H1 (cell line): ENCODE measurements at regions not wholly inside any gene's neighbourhood (a gene's known extent, or its start where the extent isn't known, plus 50 kb on each side); places are given as distances from the start of the nearest gene placed in this dataset.

ENCODE experiments used
- CTCF ChIA-PET: fragments of 300-600 bp; sonication (Branson Sonifier 250); formaldehyde crosslinking; loops from one replicate; lab custom pipeline; 2021; ENCODE audit not compliant: partially characterized antibody; lab: Charles Lee
- POLR2A ChIA-PET: fragments of 300-600 bp; sonication (Branson Sonifier 250); formaldehyde crosslinking; loops from one replicate; lab custom pipeline; 2021; ENCODE audit warnings: inconsistent platforms; ENCODE audit not compliant: partially characterized antibody; lab: Charles Lee
- DNase-seq, 2 experiments: peaks; one replicate each; pipeline versions ENCODE4 v3.0.0 to v3.0.0-alpha.2; 2010 to 2022; ENCODE audit warnings: low spot score in 2 of 2, low read depth in 1 of 2, mixed read lengths in 1 of 2
- FAIRE-seq: peaks from 2 replicates; lab custom pipeline; 2011; peaks lifted over from hg19 to GRCh38; lab: Jason Lieb, UNC
- H2AFZ ChIP-seq: 2 replicates; pipeline ENCODE4 v1.8.1; 2012; ENCODE audit warnings: low read length, inconsistent platforms
- H2AK5ac ChIP-seq: 2 replicates; pipeline ENCODE4 v1.6.1; 2013; ENCODE audit warnings: low read depth, low read length
- H2BK120ac ChIP-seq: replicated peaks from 2 replicates; pipeline ENCODE3; 2013; ENCODE audit warnings: low read depth, low read length, inconsistent platforms
- H2BK12ac ChIP-seq: 2 replicates; pipeline ENCODE4 v1.6.1; 2013; ENCODE audit warnings: low read depth, low read length
- H2BK15ac ChIP-seq: 2 replicates; pipeline ENCODE4 v1.6.1; 2013; ENCODE audit warnings: low read length
- H2BK20ac ChIP-seq: 2 replicates; pipeline ENCODE4 v1.6.1; 2013; ENCODE audit warnings: low read length
- H2BK5ac ChIP-seq: 2 replicates; pipeline ENCODE4 v1.6.1; 2013; ENCODE audit warnings: low read depth, low read length
- H3K14ac ChIP-seq: 2 replicates; pipeline ENCODE4 v1.6.1; 2013; ENCODE audit warnings: inconsistent platforms; ENCODE audit not compliant: insufficient read length
- H3K18ac ChIP-seq: 2 replicates; pipeline ENCODE4 v1.6.1; 2013; ENCODE audit warnings: low read length; ENCODE audit errors: extremely low read depth
- H3K23ac ChIP-seq: 2 replicates; pipeline ENCODE4 v1.6.1; 2013; ENCODE audit warnings: inconsistent platforms; ENCODE audit not compliant: insufficient read length
- H3K23me2 ChIP-seq: 2 replicates; pipeline ENCODE4 v1.6.1; 2013; ENCODE audit warnings: low read depth, low read length
- H3K27ac ChIP-seq: 2 replicates; pipeline ENCODE4 v1.6.1; 2011; ENCODE audit warnings: low read depth, low read length, inconsistent platforms
- H3K27me3 ChIP-seq, 4 experiments: replicated peaks in 1 of 4; 1 replicate in 1 of 4; 2 replicates in 3 of 4; pipeline versions ENCODE4 v1.6.1 to v1.8.1; 2011 to 2013; ENCODE audit warnings: low read length in 3 of 4, mild to moderate bottlenecking in 3 of 4, inconsistent platforms in 2 of 4, mixed read lengths in 2 of 4, moderate library complexity in 1 of 4; ENCODE audit not compliant: control insufficient read depth in 3 of 4, insufficient read depth in 3 of 4; ENCODE audit errors: extremely low read depth in 1 of 4
- H3K36me3 ChIP-seq, 4 experiments: 2 replicates each; pipeline versions ENCODE4 v1.6.1 to v1.8.1; 2011 to 2013; ENCODE audit warnings: mild to moderate bottlenecking in 4 of 4, low read length in 3 of 4, moderate library complexity in 2 of 4, control low read depth in 1 of 4, inconsistent platforms in 1 of 4; ENCODE audit not compliant: insufficient read depth in 4 of 4, control insufficient read depth in 2 of 4
- H3K4ac ChIP-seq: replicated peaks from 2 replicates; pipeline ENCODE3; 2013; ENCODE audit warnings: low read length, low read depth, mixed read lengths, inconsistent platforms; ENCODE audit not compliant: insufficient read length
- H3K4me1 ChIP-seq, 4 experiments: replicated peaks in 1 of 4; 1 replicate in 1 of 4; 2 replicates in 3 of 4; pipeline versions ENCODE4 v1.6.1 to v1.8.1; 2011 to 2013; ENCODE audit warnings: low read length in 3 of 4, inconsistent platforms in 2 of 4, mixed read lengths in 1 of 4; ENCODE audit not compliant: insufficient read depth in 4 of 4, control insufficient read depth in 3 of 4
- H3K4me2 ChIP-seq, 2 experiments: 2 replicates each; pipeline versions ENCODE4 v1.6.1 to v1.8.1; 2011 to 2013; ENCODE audit warnings: low read depth in 2 of 2, low read length in 2 of 2, control low read depth in 1 of 2, inconsistent platforms in 1 of 2, mild to moderate bottlenecking in 1 of 2; ENCODE audit not compliant: insufficient read depth in 1 of 2
- H3K4me3 ChIP-seq, 4 experiments: fragments of 200-600, 300-600 bp in 1 of 4; sonication (generic), shearing (Covaris generic), sonication (Bioruptor Twin) in 1 of 4; 2 replicates each; pipeline versions ENCODE4 v1.5.1 to v1.8.1; 2011 to 2016; ENCODE audit warnings: low read length in 4 of 4, low read depth in 3 of 4, control low read depth in 2 of 4, inconsistent platforms in 2 of 4, mild to moderate bottlenecking in 2 of 4, mixed read lengths in 1 of 4, moderate library complexity in 1 of 4; ENCODE audit not compliant: insufficient read depth in 2 of 4; ENCODE audit errors: extremely low read depth in 1 of 4
- H3K56ac ChIP-seq: replicated peaks from 2 replicates; pipeline ENCODE3; 2013; ENCODE audit warnings: low read depth, mild to moderate bottlenecking, mixed read lengths, low read length, inconsistent platforms; ENCODE audit not compliant: insufficient read length
- H3K79me1 ChIP-seq: 2 replicates; pipeline ENCODE4 v1.6.1; 2013; ENCODE audit warnings: low read depth, low read length, control low read depth
- H3K79me2 ChIP-seq, 2 experiments: 2 replicates each; pipeline versions ENCODE4 v1.6.1 to v1.8.1; 2012 to 2013; ENCODE audit warnings: low read length in 2 of 2, mild to moderate bottlenecking in 2 of 2, inconsistent platforms in 1 of 2; ENCODE audit not compliant: insufficient read depth in 2 of 2, control insufficient read depth in 1 of 2
- H3K9ac ChIP-seq, 4 experiments: replicated peaks in 1 of 4; 1 replicate in 1 of 4; 2 replicates in 3 of 4; pipeline versions ENCODE4 v1.6.1 to v1.8.1; 2011 to 2013; ENCODE audit warnings: low read depth in 3 of 4, low read length in 3 of 4, control low read depth in 2 of 4, mild to moderate bottlenecking in 2 of 4, moderate library complexity in 2 of 4, inconsistent platforms in 1 of 4; ENCODE audit errors: extremely low read depth in 1 of 4
- H3K9me3 ChIP-seq, 2 experiments: 2 replicates each; pipeline versions ENCODE4 v1.6.1 to v1.8.1; 2012 to 2013; ENCODE audit warnings: mild to moderate bottlenecking in 2 of 2, moderate library complexity in 2 of 2, control low read depth in 1 of 2, inconsistent platforms in 1 of 2, low read depth in 1 of 2, low read length in 1 of 2, mixed read lengths in 1 of 2; ENCODE audit not compliant: insufficient read depth in 2 of 2
- H4K20me1 ChIP-seq, 2 experiments: replicated peaks in 1 of 2; 2 replicates each; pipeline versions ENCODE3 to v1.8.1; 2011 to 2013; ENCODE audit warnings: inconsistent platforms in 2 of 2, low read length in 2 of 2, mild to moderate bottlenecking in 1 of 2; ENCODE audit not compliant: insufficient read depth in 2 of 2, control insufficient read depth in 1 of 2
- H4K5ac ChIP-seq: 2 replicates; pipeline ENCODE4 v1.6.1; 2013; ENCODE audit warnings: low read length, low read depth, mixed read lengths, inconsistent platforms; ENCODE audit not compliant: insufficient read length
- H4K8ac ChIP-seq: 2 replicates; pipeline ENCODE4 v1.8.0; 2013; ENCODE audit warnings: mild to moderate bottlenecking, moderate library complexity, low read length, inconsistent platforms; ENCODE audit not compliant: insufficient read depth; ENCODE audit errors: extremely low read depth
- H4K91ac ChIP-seq: replicated peaks from 2 replicates; pipeline ENCODE3; 2013; ENCODE audit warnings: low read length, mixed read lengths, inconsistent platforms; ENCODE audit not compliant: insufficient read length
- NANOG ChIP-seq: IDR thresholded peaks from 2 replicates; pipeline ENCODE4 v1.6.1; 2011; ENCODE audit warnings: low read length, low read depth, mild to moderate bottlenecking, inconsistent platforms; ENCODE audit not compliant: insufficient read depth, poor library complexity, severe bottlenecking
- PHF8 ChIP-seq: fragments of 200-600 bp; sonication (generic); conservative IDR thresholded peaks from 2 replicates; pipeline ENCODE4 v1.7.1; 2012; ENCODE audit warnings: low read depth, mild to moderate bottlenecking, inconsistent platforms, low read length, moderate library complexity
- POLR2A ChIP-seq, 2 experiments: IDR thresholded peaks; 1 replicate in 1 of 2; 2 replicates in 1 of 2; pipeline ENCODE4 v1.6.1; 2011; ENCODE audit warnings: low read depth in 2 of 2, low read length in 2 of 2, mild to moderate bottlenecking in 2 of 2; ENCODE audit errors: control extremely low read depth in 1 of 2
- SP1 ChIP-seq: IDR thresholded peaks from 2 replicates; pipeline ENCODE4 v1.6.1; 2011; ENCODE audit warnings: low read depth, low read length
- YY1 ChIP-seq: IDR thresholded peaks from 2 replicates; pipeline ENCODE4 v1.6.1; 2011; ENCODE audit warnings: low read depth, mild to moderate bottlenecking, low read length

DNA sequence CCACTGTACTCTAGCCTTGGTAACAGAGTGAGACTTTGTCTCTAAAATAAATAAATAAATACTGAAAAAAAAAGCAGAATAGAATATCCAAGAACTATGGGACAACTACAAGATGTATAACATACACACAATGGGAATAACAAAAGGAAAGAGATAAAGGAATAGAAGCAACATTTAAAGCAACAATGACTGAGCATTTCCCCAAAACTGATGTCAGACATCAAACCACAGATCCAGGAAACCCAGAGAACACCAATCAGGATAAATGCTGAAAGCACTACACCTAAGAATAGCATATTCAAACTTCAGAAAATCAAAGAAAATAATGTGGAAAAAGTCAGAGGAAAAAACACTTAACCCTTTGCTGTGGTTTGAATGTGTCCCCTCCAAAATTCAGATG, 436.4 kb downstream of the ACTL7B start:
- Histone ChIP-seq H3K4me3 (no peak overlapping the region), H2BK5ac (no peak overlapping the region), H3K14ac (no peak overlapping the region), H3K23ac (no peak overlapping the region), H3K4me2 (no peak overlapping the region), H3K9me3 (no peaks in the 10 kb centered on the region), H3K27me3 (no peaks in the 10 kb centered on the region), H3K4me1 (no peaks in the 10 kb centered on the region), H3K18ac (no peak overlapping the region), H3K9ac (no peak overlapping the region), H4K8ac (no peak overlapping the region), H3K36me3 (no peaks in the 10 kb centered on the region), H2AFZ (no peak overlapping the region), H4K20me1 (no peaks in the 10 kb centered on the region), H2AK5ac (no peak overlapping the region), H4K5ac (no peak overlapping the region), H3K27ac (no peak overlapping the region), H3K56ac (no peak overlapping the region), H3K79me2 (no peaks in the 10 kb centered on the region), H2BK20ac (no peak overlapping the region)
- CTCF ChIA-PET = no interaction called here
- POLR2A ChIA-PET = no interaction called here
- no peak for DNase-seq
- TF ChIP-seq POLR2A (IDR thresholded peaks at IDR 0.05; ENCODE audit: control extremely low read depth in 1 of 2, low read depth in 2 of 2, low read length in 2 of 2) (no peak), YY1 (no peak), PHF8 (no peak), SP1 (no peak), NANOG (no peak)
- TF ChIP-seq, all 59 proteins: peak for 0
- Histone ChIP-seq H2BK120ac (no peak overlapping the region), H3K23me2 (no peaks in the 10 kb centered on the region), H3K4ac (no peak overlapping the region), H2BK15ac (no peak overlapping the region), H4K91ac (no peak overlapping the region), H3K79me1 (no peaks in the 10 kb centered on the region), H2BK12ac (no peak overlapping the region)
- FAIRE-seq = no peak
